DND-41 (cell line): ENCODE measurements at regions not wholly inside any gene's neighbourhood (a gene's known extent, or its start where the extent isn't known, plus 50 kb on each side); places are given as distances from the start of the nearest gene placed in this dataset.

Experiments
- EZH2 ChIP-seq: IDR thresholded peaks from 3 replicates; pipeline ENCODE4 v1.6.1; 2012; ENCODE audit warnings: borderline replicate concordance, low read depth, mild to moderate bottlenecking, moderate library complexity, low read length, inconsistent platforms; ENCODE audit not compliant: severe bottlenecking
- TF ChIP-seq, protein P1 (sequence below): IDR thresholded peaks from 2 replicates; pipeline ENCODE4 v1.5.1; 2012; ENCODE audit warnings: borderline replicate concordance, low read length, moderate library complexity, mild to moderate bottlenecking; ENCODE audit not compliant: poor library complexity, severe bottlenecking; ENCODE audit errors: extremely low read depth

DNA sequence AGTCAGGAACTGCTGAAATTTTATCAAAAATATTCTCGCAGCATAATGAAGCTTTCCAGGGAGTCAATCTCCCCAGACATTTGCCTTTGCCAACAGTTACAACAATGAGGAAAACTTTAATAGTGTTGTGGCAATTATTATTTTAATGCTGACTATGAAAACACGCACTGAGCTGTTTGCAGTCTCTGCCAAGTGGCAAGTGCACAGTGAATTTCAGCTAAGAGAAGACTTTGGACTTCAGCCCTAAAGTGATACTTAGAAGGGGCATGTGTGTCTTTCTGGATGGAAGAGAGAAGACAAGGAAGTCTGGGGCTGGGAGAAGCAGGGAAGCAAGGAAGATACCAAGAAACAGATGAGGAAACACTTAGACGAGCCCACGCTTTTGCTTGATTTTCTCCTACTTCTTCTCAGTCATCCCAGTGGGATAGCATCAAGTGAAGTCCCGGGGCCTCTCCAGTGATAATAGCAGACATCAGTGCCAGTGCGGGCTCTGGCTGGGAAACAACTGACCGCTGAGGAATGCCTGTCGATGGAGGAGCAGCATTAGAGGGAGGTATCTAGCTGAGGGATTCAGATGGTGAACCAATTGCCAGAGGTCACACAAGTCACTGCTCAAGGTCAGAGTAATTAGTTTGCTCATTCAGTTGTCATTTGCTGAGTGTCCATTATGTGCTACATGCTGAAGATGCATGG is 196.3 kb downstream of the TTLL7 start:
- TF ChIP-seq, protein P1, sequence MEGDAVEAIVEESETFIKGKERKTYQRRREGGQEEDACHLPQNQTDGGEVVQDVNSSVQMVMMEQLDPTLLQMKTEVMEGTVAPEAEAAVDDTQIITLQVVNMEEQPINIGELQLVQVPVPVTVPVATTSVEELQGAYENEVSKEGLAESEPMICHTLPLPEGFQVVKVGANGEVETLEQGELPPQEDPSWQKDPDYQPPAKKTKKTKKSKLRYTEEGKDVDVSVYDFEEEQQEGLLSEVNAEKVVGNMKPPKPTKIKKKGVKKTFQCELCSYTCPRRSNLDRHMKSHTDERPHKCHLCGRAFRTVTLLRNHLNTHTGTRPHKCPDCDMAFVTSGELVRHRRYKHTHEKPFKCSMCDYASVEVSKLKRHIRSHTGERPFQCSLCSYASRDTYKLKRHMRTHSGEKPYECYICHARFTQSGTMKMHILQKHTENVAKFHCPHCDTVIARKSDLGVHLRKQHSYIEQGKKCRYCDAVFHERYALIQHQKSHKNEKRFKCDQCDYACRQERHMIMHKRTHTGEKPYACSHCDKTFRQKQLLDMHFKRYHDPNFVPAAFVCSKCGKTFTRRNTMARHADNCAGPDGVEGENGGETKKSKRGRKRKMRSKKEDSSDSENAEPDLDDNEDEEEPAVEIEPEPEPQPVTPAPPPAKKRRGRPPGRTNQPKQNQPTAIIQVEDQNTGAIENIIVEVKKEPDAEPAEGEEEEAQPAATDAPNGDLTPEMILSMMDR = no peak
- no peak for TF ChIP-seq EZH2
